ENCODE measurements at regions not wholly inside any gene's neighbourhood (a gene's known extent, or its start where the extent isn't known, plus 50 kb on each side); places are given as distances from the start of the nearest gene placed in this dataset.
"Not testable (repeated sequence)": the region's sequence is repeated elsewhere in the genome, so short reads cannot be mapped to it uniquely, and the experiment has no call there.

GRCh38 chr1:238927899-238928298, 458.5 kb upstream of the CHRM3 start:
- H3K27ac ChIP-seq: no peak overlapping the region
- no peaks in the 10 kb centered on the region for H3K9me3 ChIP-seq
- H3K4me3 ChIP-seq (replicated peaks in 1 of 3): no peak overlapping the region
- no peak for DNase-seq
- H3K4me1 ChIP-seq: no peaks in the 10 kb centered on the region
- no peaks in the 10 kb centered on the region for H3K36me3 ChIP-seq
- WGBS, 2 donors: 95% methylated on average over 1 of the region's 1 CpG
- intact Hi-C loops (cut with DNase I): no loop called here
- H3K27me3 ChIP-seq: no peaks in the 10 kb centered on the region
- no peak for TF ChIP-seq POLR2A (IDR thresholded peaks at IDR 0.05)
- TF ChIP-seq CTCF (IDR thresholded peaks at IDR 0.05): no peak

GRCh38 chr1:238916828-238917227, 469.5 kb upstream of the CHRM3 start:
- 82 to 88% methylated on average over 4 of the region's 4 CpGs for WGBS, 2 donors

GRCh38 chr1:238914346-238914745, 472.0 kb upstream of the CHRM3 start:
- no peaks in the 10 kb centered on the region for H3K4me1 ChIP-seq
- H3K9me3 ChIP-seq: no peaks in the 10 kb centered on the region
- H3K27ac ChIP-seq: no peak overlapping the region
- intact Hi-C loops (cut with DNase I): no loop called here
- no peaks in the 10 kb centered on the region for H3K27me3 ChIP-seq
- no peak for DNase-seq
- no peak overlapping the region for H3K4me3 ChIP-seq (replicated peaks in 1 of 3)
- WGBS, 2 donors: 89 to 100% methylated on average over 1 of the region's 1 CpG
- TF ChIP-seq POLR2A (IDR thresholded peaks at IDR 0.05): no peak
- TF ChIP-seq CTCF (IDR thresholded peaks at IDR 0.05): no peak
- no peaks in the 10 kb centered on the region for H3K36me3 ChIP-seq

More at GRCh38 chr1:238916828-238917227, 469.5 kb upstream of the CHRM3 start:
- Histone ChIP-seq H3K27me3 (no peaks in the 10 kb centered on the region), H3K9me3 (no peaks in the 10 kb centered on the region), H3K4me1 (no peaks in the 10 kb centered on the region), H3K36me3 (no peaks in the 10 kb centered on the region), H3K27ac (no peak overlapping the region), H3K4me3 (replicated peaks in 1 of 3) (no peak overlapping the region)
- DNase-seq: no peak
- TF ChIP-seq POLR2A (IDR thresholded peaks at IDR 0.05) (no peak), CTCF (IDR thresholded peaks at IDR 0.05) (no peak)
- intact Hi-C loops (cut with DNase I): no loop called here

GRCh38 chr1:238913210-238913609, 473.2 kb upstream of the CHRM3 start:
- no peak for TF ChIP-seq CTCF (IDR thresholded peaks at IDR 0.05)
- no peak for TF ChIP-seq POLR2A (IDR thresholded peaks at IDR 0.05)
- intact Hi-C loops (cut with DNase I): no loop called here
- Histone ChIP-seq H3K27ac (no peak overlapping the region), H3K4me1 (no peaks in the 10 kb centered on the region), H3K27me3 (no peaks in the 10 kb centered on the region), H3K9me3 (no peaks in the 10 kb centered on the region), H3K36me3 (no peaks in the 10 kb centered on the region), H3K4me3 (replicated peaks in 1 of 3) (no peak overlapping the region)
- no peak for DNase-seq
- 85 to 87% methylated on average over 2 of the region's 2 CpGs for WGBS, 2 donors

GRCh38 chr1:238912148-238912547, 474.2 kb upstream of the CHRM3 start:
- no peak for TF ChIP-seq CTCF (IDR thresholded peaks at IDR 0.05)
- TF ChIP-seq POLR2A (IDR thresholded peaks at IDR 0.05): no peak
- H3K27ac ChIP-seq: no peak overlapping the region
- 86 to 88% methylated on average over 1 of the region's 1 CpG for WGBS, 2 donors
- DNase-seq: no peak
- H3K4me1 ChIP-seq: no peaks in the 10 kb centered on the region
- H3K36me3 ChIP-seq: no peaks in the 10 kb centered on the region
- no peaks in the 10 kb centered on the region for H3K27me3 ChIP-seq
- H3K9me3 ChIP-seq: no peaks in the 10 kb centered on the region
- H3K4me3 ChIP-seq (replicated peaks in 1 of 3): no peak overlapping the region
- intact Hi-C loops (cut with DNase I): no loop called here

- H3K27me3 ChIP-seq; H3K9me3 ChIP-seq; H3K27ac ChIP-seq; H3K4me3 ChIP-seq (replicated peaks in 1 of 3); DNase-seq; intact Hi-C loops (cut with DNase I); H3K36me3 ChIP-seq; H3K4me1 ChIP-seq: not testable (repeated sequence)
- WGBS, 2 donors: 93 to 96% methylated on average over 8 of the region's 8 CpGs
Observed at GRCh38 chr1:238902752-238903151, 483.6 kb upstream of the CHRM3 start.
